GM12801 (cell line): ENCODE measurements at regions not wholly inside any gene's neighbourhood (a gene's known extent, or its start where the extent isn't known, plus 50 kb on each side); places are given as distances from the start of the nearest gene placed in this dataset.

Source experiments
- TF ChIP-seq, protein P1 (sequence below): IDR thresholded peaks from one replicate; pipeline ENCODE4 v1.5.1; 2011; ENCODE audit warnings: control low read depth; ENCODE audit not compliant: insufficient read length; ENCODE audit errors: extremely low read depth

DNA sequence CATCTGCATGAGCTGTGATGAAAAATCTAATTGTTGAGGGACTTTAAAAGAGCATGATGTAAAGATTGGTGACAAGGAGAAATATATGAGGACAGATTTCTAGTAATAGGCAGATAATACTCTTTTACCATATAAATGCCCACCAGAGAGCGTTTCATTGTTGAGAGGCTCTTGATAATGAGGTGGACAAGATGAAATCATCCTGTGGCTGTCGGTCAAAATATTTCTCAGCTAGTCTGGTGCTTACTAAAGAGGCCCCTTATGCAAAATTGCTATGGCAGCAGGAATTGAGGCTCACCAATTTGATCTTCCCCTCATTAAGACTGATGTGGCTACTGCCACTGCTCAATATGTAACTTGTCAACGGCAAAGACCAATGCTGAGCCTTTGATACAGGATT is 225.0 kb upstream of the RASGRP1 start:
- TF ChIP-seq, protein P1, sequence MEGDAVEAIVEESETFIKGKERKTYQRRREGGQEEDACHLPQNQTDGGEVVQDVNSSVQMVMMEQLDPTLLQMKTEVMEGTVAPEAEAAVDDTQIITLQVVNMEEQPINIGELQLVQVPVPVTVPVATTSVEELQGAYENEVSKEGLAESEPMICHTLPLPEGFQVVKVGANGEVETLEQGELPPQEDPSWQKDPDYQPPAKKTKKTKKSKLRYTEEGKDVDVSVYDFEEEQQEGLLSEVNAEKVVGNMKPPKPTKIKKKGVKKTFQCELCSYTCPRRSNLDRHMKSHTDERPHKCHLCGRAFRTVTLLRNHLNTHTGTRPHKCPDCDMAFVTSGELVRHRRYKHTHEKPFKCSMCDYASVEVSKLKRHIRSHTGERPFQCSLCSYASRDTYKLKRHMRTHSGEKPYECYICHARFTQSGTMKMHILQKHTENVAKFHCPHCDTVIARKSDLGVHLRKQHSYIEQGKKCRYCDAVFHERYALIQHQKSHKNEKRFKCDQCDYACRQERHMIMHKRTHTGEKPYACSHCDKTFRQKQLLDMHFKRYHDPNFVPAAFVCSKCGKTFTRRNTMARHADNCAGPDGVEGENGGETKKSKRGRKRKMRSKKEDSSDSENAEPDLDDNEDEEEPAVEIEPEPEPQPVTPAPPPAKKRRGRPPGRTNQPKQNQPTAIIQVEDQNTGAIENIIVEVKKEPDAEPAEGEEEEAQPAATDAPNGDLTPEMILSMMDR: no peak

DNA sequence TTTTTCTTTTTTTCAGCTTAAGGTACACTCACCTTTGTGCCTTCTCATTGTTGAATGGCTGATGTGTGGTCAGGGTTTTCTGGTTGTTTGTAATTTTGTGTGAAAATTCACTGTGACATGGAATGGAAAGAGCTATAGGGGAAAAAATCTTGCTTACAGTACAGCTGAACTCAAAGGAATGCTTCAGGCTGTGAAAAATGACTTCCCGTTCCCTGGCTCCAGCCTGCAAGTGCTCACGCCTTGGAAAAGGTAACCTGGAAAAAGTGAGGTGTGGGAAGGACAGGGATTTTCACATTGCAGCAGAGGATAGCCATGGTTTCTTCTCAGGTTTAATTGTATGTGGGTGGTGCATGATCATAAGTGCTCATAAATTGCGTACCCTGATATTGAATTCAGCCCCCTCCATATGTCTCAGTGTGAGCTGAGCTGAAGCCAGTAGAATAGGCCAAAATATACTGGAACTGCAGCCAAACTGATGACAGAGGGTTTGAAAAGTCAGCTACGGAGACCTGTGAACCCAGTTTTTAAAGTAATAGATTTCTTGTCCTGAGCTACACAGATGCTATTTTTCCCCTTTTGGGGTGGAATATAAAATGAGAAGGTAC is 228.7 kb upstream of the RASGRP1 start:
- TF ChIP-seq, protein P1: no peak

DNA sequence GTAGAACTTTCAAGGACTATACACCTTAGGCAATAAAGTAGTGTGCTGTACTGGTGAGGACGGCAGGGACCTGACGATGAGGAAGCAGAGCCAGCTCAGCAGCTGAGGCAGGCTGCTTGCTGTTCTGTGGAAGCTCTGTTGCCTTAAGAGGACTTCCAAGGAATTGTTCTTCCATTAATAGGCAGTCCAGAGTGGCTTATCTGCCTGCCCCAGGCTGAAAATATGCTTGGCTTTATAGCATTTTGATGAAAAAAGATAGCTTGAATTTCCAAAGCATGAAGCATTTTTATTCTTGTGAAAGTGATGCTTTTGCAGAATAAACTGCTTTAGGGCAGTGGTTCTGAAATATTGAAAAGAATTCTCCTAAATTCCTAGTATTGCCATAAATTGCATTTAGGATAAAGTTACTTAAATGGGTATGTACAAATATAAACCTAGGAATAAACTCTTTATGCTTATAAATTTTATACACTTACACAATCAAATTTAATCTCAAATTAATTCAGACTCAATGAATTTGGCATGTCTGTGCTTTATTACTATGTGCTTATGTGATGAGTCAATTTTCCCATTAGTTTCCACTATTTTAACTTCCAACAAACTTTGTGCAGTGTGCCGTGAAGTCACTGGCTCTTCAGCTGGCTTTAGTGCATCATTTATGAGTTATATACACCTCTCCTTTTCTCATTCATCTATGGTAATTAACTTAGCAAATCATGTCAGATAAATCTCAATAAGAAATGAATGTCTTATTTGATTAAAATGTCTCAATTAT is 231.0 kb upstream of the RASGRP1 start:
- TF ChIP-seq, protein P1: no peak

DNA sequence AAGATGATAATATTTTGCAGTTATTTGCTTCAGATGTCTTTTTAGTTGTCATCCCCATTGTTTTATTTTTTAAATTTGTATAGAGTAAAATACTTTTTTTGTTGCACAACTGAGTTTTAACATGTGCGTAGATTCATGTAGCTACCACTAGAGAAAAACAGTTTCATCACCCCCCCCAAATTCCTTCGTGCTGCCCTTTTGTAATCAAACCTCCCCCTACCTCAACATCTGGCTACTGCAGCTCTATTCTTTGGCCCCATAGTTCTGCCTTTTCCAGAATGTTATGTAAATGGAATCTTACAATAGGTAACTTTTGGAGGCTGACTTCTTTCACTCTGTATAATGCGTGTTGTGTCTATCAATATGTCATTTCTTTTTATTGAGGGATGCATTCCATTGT is 232.0 kb upstream of the RASGRP1 start:
- TF ChIP-seq, protein P1: no peak

DNA sequence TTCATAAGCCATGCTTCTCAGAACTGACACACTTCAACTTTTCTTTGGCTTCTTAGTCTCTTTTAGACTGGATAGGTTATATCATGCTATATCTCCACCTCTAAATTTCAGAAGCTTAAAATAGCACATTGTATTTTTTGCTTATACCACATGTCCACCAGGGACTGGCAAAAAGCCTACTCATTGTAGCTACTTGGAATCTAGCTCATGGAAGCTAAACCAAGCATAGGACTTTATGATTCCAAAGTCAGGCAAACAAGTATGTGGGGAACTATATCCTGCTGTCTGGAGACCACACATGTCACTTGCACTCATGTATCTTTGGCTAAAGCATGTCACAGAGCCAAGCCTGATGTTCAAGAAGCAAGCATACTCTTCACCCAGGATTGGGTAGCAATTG is 245.0 kb upstream of the RASGRP1 start:
- TF ChIP-seq, protein P1: no peak

DNA sequence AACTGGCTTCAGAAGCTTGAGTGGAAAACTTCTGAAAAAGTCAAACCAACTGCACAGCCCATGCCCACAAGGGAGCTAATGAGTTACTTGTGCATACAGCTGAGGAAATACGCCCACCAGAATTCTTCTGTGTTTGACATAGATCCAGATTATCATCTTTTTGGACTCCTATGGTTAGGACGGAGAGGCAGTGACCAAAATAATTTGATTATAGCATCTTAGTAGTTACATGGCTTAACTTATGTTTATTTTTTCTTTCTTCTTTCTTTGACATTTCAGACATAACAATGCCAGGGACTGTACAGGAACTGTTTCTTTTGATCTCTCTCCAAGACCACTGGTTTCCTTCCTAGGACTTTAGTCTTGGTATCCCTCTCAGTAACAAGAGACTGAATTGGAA is 246.1 kb upstream of the RASGRP1 start:
- TF ChIP-seq, protein P1: no peak

DNA sequence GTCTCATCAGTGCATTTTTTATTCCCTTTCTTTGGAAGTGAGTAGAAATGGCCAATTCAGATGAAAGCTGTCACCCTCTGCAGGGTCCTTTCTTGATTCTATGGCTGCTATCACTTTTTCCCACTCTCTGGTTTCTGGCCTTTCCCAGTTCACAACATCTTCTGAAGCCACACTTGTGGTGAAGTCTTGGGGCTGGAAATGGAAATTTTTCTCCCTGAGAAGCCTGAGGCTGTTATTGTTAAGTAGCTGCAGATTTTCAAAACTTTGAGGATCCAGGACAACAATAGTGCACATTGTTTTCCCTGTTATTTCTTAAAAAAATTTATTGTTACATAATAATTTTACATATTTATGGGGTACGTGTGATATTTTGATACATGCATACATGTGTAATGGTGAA is 250.3 kb upstream of the RASGRP1 start:
- TF ChIP-seq, protein P1: no peak
